SK-N-MC (cell line): ENCODE measurements at regions not wholly inside any gene's neighbourhood (a gene's known extent, or its start where the extent isn't known, plus 50 kb on each side); places are given as distances from the start of the nearest gene placed in this dataset.

ENCODE experiments used
- DNase-seq: peaks from one replicate; pipeline ENCODE4 v3.0.0-alpha.2; 2011; ENCODE audit warnings: low read depth, low spot score
- H3K27ac ChIP-seq: fragments of 200-600 bp; sonication (generic); 2 replicates; pipeline ENCODE4 v1.5.1; 2016; ENCODE audit warnings: mixed run types
- H3K36me3 ChIP-seq: fragments of 200-600 bp; sonication (generic); 2 replicates; pipeline ENCODE4 v1.6.1; 2017; ENCODE audit warnings: antibody characterized with exemption, low read length, mixed read lengths; ENCODE audit not compliant: insufficient read depth
- H3K4me3 ChIP-seq: fragments of 200-600 bp; sonication (generic); 2 replicates; pipeline ENCODE4 v1.5.1; 2016
- H3K9ac ChIP-seq: fragments of 200-600 bp; sonication (generic); 2 replicates; pipeline ENCODE4 v1.8.0; 2017; ENCODE audit warnings: mixed run types, mixed read lengths; ENCODE audit not compliant: insufficient read length
- H3K9me3 ChIP-seq: fragments of 200-600 bp; sonication (generic); 2 replicates; pipeline ENCODE4 v1.6.1; 2017; ENCODE audit warnings: low read depth, mild to moderate bottlenecking, antibody characterized with exemption, low read length, moderate library complexity, mixed read lengths
- EZH2 ChIP-seq: fragments of 200-600 bp; sonication (generic); IDR thresholded peaks from one replicate; pipeline ENCODE4 v1.6.1; 2017; ENCODE audit warnings: antibody characterized with exemption
- FOXP2 ChIP-seq: optimal IDR thresholded peaks from 2 replicates; pipeline ENCODE3; 2011; ENCODE audit warnings: mild to moderate bottlenecking, moderate library complexity; ENCODE audit not compliant: insufficient read depth; ENCODE audit errors: extremely low read length, control extremely low read depth
- POLR2AphosphoS5 ChIP-seq: IDR thresholded peaks from 2 replicates; pipeline ENCODE4 v1.6.1; 2012; ENCODE audit warnings: mild to moderate bottlenecking, low read depth, low read length, borderline replicate concordance

GRCh38 chr2:225104321-225104720 is 62.1 kb upstream of the DOCK10 start:
- Histone ChIP-seq H3K9me3 (no peaks in the 10 kb centered on the region), H3K4me3 (no peak overlapping the region), H3K9ac (no peak overlapping the region), H3K27ac (no peak overlapping the region), H3K36me3 (no peaks in the 10 kb centered on the region)
- TF ChIP-seq FOXP2 (no peak), POLR2AphosphoS5 (no peak), EZH2 (no peak)
- DNase-seq: no peak

GRCh38 chr2:225103737-225104141 is 61.5 kb upstream of the DOCK10 start:
- no peaks in the 10 kb centered on the region for H3K9me3 ChIP-seq
- H3K4me3 ChIP-seq: no peak overlapping the region
- H3K36me3 ChIP-seq: no peaks in the 10 kb centered on the region
- TF ChIP-seq FOXP2 (no peak), EZH2 (no peak), POLR2AphosphoS5 (no peak)
- DNase-seq: no peak
- H3K27ac ChIP-seq: no peak overlapping the region
- H3K9ac ChIP-seq: no peak overlapping the region

GRCh38 chr2:225100856-225101294 is 58.6 kb upstream of the DOCK10 start:
- no peak overlapping the region for H3K9ac ChIP-seq
- no peak overlapping the region for H3K27ac ChIP-seq
- DNase-seq: no peak
- no peaks in the 10 kb centered on the region for H3K9me3 ChIP-seq
- no peak overlapping the region for H3K4me3 ChIP-seq
- TF ChIP-seq FOXP2 (no peak), POLR2AphosphoS5 (no peak), EZH2 (no peak)
- H3K36me3 ChIP-seq: no peaks in the 10 kb centered on the region

- H3K27ac ChIP-seq: no peak overlapping the region
- TF ChIP-seq FOXP2: no peak
- TF ChIP-seq POLR2AphosphoS5: no peak
- no peak for TF ChIP-seq EZH2
- no peaks in the 10 kb centered on the region for H3K9me3 ChIP-seq
- H3K4me3 ChIP-seq: no peak overlapping the region
- no peak for DNase-seq
- H3K36me3 ChIP-seq: no peaks in the 10 kb centered on the region
- H3K9ac ChIP-seq: no peak overlapping the region
Observed at GRCh38 chr2:225100269-225100668, 58.0 kb upstream of the DOCK10 start.

- peak overlapping the region; percentile 83 for H3K27ac ChIP-seq
- DNase-seq: no peak
- no peaks in the 10 kb centered on the region for H3K36me3 ChIP-seq
- peak overlapping the region; percentile 16 for H3K9ac ChIP-seq
- H3K4me3 ChIP-seq: 0 out of 2 replicates have a peak overlapping the region, but pooled peaks have one; percentile 29
- TF ChIP-seq EZH2 (no peak), POLR2AphosphoS5 (no peak), FOXP2 (no peak)
- H3K9me3 ChIP-seq: no peaks in the 10 kb centered on the region
Observed at GRCh38 chr2:225097035-225097434, 54.8 kb upstream of the DOCK10 start.
